NCI-H2227 (cell line): ENCODE measurements at regions not wholly inside any gene's neighbourhood (a gene's known extent, or its start where the extent isn't known, plus 50 kb on each side); places are given as distances from the start of the nearest gene placed in this dataset.
"Not testable (repeated sequence)": the region's sequence is repeated elsewhere in the genome, so short reads cannot be mapped to it uniquely, and the experiment has no call there.

Experiments
- DNase-seq: peaks from one replicate; lab custom pipeline; 2025; ENCODE audit not compliant: unreplicated experiment; lab: John Stamatoyannopoulos, UW

DNA sequence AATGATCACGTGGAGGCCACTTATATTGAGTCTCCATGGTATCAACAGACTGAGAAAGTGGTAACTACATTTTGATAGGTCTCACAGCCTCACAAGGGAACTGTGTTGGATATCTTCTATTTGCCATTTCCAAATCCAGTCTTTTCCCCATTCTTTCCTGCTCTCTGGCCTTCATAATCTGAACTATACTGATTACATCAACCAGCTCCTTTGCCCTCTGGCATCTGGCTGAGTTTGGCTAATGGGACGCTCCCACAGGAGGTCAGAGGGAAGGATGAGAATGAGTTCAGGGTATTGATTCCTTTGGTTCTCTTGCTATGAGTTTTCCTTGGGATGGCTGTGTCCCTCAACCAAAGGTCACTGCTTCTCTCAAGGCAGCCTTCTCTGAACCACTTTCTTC, 152.6 kb downstream of the RTL9 start:
- no peak for DNase-seq

DNA sequence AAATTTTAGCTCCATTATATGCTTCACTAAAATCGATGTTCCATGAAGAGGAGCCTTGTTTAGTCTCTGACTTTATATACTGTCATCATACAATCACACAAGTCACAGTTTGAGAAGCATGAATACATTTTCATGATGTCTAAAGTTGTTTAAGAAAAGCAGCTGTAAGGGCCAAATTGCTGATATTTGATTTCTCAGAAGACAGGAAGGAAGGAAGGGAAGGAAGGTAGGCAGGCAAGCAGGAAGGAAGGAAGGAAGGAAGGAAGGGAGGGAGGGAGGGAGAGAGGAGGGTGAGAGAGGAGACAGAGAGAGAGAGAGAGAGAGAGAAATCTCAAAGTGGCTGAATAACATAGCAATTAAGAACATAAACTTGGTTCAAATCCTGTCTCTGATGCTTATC, 153.7 kb downstream of the RTL9 start:
- no peak for DNase-seq

DNA sequence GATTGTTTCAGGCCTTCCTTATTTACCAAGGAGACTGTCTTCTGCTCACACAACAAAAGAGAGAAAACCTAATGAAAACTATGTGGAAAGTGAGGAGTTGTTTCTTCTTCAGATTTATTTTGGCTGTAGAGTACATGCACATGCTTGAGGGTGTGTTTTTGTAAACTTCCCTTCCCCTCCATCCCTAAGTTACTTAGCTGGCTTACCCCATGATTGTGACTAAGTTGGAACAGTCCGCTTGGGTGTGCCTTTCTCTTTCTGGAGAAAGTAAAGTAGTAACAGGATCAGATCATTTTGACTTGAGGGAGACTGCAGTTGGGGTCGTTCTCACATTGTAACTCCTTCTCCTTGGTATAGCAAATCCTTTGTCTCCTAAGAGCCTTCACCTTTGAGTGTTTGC, 155.9 kb downstream of the RTL9 start:
- DNase-seq: no peak

DNA sequence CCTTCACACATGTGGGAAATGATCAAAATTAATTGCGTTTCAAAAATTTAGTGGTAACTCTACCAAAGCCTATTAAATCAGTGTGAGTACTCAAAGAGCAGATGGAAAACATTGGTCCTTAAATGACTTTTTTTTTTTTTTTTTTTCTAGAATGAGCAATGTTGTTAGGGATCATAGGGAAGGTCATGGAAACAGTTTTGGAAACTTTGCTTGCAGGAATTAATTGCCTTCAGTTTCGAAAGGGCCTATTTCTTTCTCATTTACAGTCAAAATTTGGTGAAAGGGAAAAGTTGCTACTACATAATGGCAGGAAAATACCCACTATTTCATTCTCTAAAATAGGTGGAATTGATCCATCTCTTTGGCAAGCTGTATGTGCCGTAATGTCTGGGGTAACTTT, 160.9 kb downstream of the RTL9 start:
- no peak for DNase-seq

DNA sequence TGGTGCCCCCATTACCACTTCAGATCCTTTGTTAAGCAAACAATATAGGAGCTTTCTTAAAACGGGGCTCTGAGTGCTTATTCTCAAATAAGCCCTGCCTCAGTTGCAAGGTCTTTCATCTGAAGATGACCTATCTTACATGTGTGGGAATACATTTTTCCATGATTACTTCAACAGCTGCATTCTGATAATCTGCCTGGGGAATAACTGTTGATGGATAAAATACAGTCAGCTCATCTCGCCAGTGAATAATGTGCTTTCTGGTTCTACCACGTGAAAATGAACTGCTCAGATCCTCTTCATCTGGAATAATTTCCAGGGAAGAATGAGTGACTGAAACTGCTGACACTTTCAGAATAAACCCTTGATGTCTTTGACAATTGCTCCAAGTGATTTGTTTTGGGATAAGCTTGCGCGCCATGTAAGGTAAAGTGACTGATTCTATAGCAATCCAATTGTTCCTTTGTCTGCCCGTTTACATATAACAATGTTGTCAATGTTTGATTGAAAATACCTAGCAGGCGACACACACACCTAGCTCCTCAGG, 161.3 kb downstream of the RTL9 start:
- DNase-seq: no peak

DNA sequence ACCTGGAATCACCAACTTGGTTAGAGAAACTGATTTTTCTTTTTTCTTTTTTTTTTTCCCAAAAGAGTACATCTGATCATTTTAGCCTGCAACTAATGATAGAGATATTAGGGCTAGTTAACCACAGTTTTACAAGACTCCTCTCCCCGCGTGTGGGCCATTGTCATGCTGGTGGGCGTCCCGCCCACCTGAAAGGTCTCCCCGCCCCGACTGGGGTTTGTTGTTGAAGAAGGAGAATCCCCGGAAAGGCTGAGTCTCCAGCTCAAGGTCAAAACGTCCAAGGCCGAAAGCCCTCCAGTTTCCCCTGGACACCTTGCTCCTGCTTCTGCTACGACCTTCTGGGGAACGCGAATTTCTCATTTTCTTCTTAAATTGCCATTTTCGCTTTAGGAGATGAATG, 162.0 kb downstream of the RTL9 start:
- DNase-seq: not testable (repeated sequence)

DNA sequence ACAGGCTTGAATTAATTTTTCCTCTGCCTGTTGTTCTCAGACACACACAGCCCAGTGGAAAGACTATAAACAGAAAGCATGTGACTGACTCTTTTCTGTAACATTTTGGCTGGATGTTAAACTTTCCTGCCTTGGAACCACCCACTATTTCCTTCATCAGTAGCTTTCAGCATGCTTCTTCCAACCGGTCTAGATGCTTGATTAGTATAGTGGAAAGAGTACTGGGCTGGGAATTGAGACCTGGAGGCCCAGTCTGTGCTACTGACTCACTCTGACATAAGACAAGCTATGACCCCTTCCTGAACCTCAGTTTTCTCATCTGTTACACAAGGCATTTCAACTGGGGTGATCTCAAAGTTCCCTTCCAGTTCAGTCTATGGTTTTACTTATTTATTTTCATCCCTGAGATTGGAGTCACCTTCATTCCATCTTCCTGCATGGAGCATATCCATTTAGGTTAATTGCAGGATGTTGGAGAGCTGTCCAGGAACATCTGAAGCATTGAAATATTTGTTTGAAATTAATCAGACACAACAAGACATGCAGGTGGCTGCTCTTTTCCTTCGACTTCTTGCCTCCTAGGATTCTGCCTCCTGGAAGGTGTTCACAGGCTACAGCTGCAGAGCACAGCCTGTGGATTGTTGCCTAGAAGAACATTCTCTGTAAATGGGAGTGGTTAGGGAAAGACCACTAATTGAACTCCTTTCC, 173.4 kb downstream of the RTL9 start:
- DNase-seq: no peak

DNA sequence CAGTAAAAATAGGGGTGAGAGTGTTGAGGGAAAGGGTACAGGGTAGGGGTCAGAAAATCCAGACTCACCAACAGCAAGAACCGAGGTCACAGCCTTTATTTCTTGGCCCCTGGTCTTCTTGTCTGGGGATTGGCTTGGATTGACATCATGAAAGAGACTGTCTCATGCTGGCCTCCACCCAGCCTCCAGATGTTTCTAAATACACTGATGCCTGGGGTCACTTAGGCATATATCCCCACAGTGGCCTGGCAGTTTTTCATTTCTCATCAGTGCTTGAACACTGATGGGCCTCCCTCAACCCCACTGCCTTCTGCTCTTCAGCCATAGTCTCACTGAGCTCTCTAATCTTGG, 173.9 kb downstream of the RTL9 start:
- no peak for DNase-seq

DNA sequence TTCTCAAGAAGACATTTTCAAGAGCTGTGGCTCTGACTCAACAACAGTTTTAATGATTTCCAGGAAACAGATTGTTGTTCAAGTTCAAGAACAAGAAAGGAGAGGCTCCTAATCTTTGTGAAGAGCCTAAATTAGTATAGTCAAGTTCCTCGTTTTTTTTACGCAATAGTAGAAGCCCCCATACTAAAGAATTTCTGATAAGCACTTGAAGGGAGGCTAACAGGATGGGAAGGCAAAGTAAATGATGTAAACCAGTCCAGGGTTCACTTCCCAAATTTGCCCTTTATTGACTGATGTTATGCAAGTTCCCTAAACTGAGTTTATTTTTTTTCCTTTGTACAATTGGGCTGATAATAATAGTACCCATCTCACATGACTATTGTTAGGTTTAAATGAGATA, 178.2 kb downstream of the RTL9 start:
- DNase-seq: no peak

DNA sequence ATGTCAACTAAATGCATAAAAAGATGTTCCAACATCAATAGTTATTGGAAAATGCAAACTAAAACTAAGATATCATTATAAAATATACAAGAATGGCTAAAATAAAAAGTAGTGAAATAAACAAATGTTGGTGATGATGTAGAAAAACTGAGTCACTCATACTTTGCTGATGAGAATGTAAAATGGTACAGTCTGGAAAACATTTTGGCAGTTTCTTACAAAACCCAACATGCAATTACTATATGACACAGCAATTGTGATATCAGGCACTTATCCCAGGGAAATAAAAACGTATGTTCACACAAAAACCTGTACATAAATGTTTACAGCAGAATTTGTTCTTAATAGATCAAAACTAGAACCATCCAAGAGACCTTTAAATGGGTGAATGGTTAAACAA, 182.6 kb downstream of the RTL9 start:
- DNase-seq: no peak

DNA sequence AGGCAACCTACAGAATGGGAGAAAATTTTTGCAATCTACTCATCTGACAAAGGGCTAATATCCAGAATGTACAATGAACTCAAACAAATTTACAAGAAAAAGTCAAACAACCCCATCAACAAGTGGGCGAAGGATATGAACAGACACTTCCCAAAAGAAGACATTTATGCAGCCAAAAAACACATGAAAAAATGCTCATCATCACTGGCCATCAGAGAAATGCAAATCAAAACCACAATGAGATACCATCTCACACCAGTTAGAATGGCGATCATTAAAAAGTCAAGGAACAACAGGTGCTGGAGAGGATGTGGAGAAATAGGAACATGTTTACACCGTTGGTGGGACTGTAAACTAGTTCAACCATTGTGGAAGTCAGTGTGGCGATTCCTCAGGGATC, 192.2 kb downstream of the RTL9 start:
- DNase-seq: not testable (repeated sequence)

DNA sequence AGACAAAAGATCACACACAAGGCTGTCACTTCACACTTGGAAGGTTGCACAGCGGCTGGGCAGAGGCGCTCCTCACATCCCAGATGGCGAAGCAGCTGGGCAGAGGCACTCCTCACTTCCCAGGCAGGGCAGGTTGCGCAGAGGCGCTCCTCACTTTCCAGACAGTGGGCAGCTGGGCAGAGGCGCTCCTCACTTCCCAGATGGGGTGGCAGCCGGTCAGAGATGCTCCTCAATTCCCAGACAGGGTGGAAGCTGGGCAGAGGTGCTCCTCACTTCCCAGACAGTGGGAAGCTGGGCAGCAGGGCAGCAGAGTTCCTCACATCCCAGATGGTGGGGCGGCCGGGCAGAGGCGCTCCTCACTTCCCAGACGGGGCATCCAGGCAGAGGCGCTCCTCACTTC, 199.2 kb downstream of the RTL9 start:
- DNase-seq: no peak

DNA sequence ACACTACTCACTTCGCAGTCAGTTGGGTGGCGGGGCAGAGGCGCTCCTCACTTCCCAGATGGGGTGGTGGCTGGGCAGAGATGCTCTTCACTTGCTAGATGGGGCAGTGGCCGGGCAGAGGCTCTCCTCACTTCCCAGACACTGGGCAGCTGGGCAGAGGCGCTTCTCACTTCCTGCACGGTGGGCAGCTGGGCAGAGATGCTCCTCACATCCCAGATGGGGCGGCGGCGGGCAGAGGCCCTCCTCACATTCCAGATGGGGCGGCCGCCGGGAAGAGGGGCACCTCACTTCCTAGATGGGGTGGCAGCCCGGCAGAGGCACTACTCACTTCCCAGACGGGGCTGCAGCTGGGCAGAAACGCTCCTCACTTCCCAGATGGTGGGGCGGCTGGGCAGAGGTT, 199.8 kb downstream of the RTL9 start:
- no peak for DNase-seq

DNA sequence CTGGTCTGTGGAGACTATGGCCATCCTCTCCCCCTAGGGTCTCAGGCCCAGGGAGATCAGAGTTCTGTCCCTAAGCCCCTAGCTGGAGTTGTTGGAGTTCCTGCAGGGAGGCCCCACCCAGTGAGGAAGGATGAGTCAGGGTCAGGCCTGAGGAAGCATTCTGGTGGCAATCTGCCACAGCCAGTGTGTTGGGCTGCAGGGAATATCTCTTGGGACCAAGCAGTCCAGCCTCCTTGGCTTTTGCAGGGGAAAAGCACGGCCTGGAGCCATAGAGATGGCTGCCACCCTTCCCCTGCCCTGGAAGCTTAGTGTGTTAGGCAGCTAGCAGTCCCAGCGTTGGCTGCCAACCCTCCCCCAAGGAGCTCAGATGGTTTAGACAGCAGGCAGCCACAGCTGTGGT, 202.4 kb downstream of the RTL9 start:
- DNase-seq: no peak

DNA sequence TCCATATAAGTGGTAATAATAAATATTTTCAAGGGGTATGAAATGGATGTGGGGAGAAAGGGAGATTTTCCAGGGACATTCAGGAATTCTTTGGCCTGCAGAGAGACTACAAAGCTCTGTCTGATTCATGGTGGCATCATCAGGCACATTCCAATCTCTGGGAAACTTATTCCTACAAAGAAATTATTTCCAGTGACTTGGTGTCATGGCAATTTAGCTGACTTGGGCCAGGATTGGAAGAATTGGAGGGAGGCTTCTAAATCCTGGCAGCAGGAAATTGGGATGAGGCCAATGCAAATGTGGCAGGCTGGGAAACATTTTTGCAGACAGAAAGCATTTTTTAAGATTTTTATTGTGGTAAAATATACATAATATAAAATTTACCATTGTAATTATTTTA, 204.6 kb downstream of the RTL9 start:
- no peak for DNase-seq

DNA sequence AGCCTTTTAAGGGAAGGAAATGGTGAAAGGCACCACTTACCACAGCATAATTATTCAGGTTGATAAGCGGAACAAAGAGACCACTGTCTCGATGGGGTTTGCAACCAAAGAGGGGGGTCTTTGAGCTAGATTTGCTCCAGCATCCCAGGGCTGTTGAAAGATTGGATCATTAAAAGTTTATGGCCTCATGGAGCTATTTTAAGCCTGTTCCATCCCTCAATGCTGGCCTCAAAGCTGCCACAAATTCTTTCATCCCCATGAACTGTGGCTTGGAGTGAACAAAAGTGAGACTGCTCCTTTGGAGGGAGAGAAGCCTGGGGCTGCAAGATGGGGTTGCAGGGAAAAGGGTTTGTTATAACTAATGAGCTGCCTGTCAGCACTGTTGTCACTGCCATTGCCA, 209.8 kb downstream of the RTL9 start:
- DNase-seq: no peak

DNA sequence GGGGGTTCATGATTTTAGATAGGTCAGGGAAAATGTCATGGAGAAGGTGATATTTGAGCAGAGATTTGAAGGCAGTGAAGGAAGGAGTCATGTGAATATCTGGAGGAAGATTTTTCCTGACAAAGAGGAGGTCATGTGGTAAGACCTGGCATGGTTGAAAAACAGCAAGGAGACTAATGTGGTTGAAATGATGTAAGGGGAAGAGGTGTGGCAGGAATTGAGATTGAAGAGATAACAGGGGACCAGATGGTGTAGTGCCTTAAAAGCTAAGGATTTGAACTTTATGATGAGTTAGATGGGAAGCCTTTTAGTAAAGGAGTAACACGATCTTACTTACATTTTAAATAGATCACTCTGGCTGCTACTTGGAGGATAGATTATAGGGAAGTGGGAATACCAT, 210.9 kb downstream of the RTL9 start:
- no peak for DNase-seq

DNA sequence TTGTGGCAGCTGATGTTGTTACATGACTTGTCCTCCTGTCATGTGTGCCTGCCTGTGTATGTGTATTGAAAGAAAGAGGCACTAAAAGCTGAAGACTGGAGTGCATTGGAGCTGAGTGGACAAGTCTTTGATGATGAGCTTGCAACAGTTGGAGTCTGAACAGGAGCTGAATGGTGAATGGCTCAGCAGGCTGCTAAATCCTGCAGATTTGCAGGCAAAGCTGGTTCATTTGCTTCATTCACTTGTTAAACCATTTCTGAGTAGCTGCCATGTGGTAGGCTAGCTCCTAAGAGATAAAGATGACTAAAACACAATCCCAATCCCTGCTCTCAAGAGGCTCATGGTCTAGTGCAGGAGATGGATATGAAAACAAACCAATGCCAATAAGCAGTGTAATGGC, 217.3 kb downstream of the CHRDL1 start:
- no peak for DNase-seq

DNA sequence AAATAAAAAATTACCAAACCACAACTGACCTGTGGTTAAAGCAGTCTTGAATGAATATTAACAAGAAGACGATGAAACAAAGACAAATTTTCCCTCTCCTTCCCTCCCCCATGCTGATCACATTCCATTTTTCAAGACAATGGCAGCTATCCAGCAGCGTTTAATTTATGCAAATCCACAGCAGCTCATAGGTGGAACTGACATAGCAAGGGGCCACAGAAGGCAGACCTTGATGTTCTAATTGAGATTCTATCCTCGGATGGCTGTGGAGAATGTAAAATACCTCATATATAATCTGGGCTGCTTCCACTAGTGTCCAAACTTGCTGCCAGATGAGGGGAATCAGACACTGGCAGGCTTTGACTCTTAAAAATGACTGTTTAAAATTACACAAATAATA, 211.5 kb downstream of the CHRDL1 start:
- DNase-seq: no peak

DNA sequence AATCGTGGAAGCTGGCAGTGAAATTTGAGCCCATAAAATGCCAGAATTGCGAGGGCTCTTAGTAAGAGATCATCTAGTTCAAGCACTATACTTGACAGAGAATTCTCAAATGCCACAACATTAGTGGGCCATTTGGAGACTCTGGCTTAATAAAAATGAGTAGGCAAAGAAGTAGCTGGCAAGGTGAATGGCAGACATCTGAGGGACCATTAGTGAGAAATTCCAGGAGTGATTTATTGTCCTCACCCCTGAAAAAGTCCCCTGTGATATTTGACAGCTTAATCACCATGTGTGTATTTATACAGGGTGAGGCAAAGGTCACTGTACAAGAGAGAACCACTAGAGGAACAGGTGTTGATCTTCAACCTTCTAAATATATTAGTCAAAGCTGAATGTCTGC, 207.5 kb downstream of the CHRDL1 start:
- DNase-seq: peak; percentile 1

DNA sequence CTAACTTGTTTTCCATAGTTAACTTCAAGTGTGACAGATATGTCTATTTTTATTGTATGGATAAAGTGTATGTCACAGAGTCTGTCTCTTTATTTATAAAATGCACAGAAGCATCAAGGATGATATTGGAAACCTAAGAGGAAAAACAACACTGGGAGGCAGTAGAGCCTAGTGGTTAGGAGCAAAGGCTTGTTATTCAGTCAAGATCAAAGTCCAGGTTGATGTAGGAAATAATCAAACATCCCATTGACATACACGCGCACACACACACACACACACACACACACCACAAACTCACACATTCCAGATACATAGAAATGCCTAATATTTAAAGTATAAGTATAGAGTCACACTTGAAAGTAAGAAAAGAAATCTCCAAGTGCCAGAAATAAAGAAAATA, 206.8 kb downstream of the CHRDL1 start:
- DNase-seq: no peak

DNA sequence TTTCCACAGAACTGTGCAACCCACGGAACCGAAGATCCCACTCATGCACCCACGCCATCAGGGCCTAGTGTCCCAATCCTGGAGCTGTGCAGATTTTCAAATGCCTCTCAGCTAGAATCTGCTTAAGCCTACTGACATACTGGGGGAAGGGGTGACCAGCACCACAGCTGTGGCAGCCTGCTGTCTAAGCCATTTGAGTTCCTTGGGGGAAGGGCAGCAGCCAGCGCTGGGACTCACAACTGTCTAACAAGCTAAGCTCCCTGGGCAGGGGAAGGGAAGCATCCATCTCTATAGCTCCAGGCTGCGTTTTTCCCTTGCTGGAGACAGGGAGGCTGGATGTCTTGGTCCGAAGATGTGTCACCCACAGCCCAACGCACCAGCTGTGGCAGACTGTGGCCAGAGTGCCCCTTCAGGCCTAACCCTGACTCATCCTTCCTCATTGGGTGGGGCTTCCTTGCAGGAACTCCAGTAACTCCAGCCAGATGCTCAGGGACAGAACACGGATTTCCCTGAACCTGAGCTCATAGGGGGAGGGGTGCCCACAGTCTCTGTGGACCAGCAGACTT, 194.8 kb downstream of the CHRDL1 start:
- DNase-seq: no peak

DNA sequence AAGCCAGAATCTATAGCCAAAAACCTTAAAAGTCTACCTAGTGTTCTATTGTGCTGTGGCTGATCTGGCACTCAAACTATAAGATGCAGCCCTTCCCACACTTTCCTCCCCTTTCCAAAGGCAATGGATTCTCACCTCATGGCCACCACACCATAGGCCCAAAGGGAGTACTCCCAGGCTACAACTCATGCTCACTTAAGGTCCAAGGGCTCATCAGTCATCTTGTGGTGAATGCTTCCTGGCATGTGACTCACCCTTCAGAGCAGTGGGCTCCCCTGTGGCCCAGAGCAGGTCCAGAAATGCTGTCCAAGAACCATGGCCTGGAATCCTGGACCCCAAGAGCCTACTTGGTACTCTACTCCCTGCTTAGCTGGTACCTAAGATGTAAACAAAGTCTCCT, 181.0 kb downstream of the CHRDL1 start:
- no peak for DNase-seq
